ENCODE measurements at regions not wholly inside any gene's neighbourhood (a gene's known extent, or its start where the extent isn't known, plus 50 kb on each side); places are given as distances from the start of the nearest gene placed in this dataset.

DNA sequence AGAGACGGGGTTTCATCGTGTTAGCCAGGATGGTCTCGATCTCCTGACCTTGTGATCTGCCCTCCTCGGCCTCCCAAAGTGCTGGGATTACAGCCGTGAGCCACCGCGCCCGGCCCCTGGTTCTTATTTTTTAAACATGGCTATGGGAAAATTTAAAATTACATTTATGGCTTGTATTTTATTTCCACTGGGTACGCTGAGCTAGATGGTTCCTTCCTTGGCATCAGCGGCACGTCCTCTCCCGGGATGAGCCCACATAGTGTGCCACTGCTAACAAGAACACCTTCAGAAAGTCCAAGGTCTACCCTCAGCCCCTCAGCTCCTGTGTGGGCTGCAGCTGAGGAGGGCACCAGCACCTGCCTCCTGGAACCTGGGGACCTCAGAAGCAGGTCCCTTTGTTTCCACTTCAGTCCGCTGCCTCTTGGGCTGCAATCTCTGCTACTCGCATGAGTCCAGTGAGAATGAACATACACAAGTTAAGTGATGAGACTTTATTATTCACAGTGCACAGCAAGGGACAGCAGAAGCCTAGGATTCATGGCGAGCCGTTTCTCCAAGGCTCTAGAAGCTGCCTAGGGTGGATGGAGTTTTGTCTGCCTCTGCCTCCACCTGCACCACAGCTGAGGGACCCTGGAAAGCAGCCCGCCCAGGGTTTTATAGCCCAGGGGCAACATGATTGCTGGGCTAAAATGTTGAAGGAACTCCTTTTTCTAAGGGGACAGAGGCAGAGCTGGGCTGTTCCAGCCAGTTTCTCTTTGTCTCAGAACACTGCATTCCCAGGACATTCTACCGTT, 107.5 kb upstream of the TEX51 start:
- H3K9me3 ChIP-seq (ENCODE audit: insufficient read depth, low read length) = no peaks in the 10 kb centered on the region
- no peak overlapping the region for H2AFZ ChIP-seq (ENCODE audit: low read depth, low read length)
- H3K4me3 ChIP-seq (ENCODE audit: low read length) = no peak overlapping the region
- no peaks in the 10 kb centered on the region for H4K20me1 ChIP-seq (ENCODE audit: insufficient read depth, low read length)
- H3K36me3 ChIP-seq (replicated peaks; ENCODE audit: low read depth, low read length) = no peaks in the 10 kb centered on the region
- TF ChIP-seq CTCF (IDR thresholded peaks at IDR 0.05; ENCODE audit: low read depth, low read length) (no peak), EZH2phosphoT487 (IDR thresholded peaks at IDR 0.05; ENCODE audit: low read depth) (no peak)
- H3K27ac ChIP-seq (ENCODE audit: low read length) = no peak overlapping the region
- no peak overlapping the region for H3K4me2 ChIP-seq (ENCODE audit: low read length)
- H3K9ac ChIP-seq (ENCODE audit: low read length) = no peak overlapping the region
- no peaks in the 10 kb centered on the region for H3K79me2 ChIP-seq (ENCODE audit: low read length)
- H3K27me3 ChIP-seq (ENCODE audit: low read depth, low read length) = peaks cover 30% of the 10 kb centered on the region
- H3K4me1 ChIP-seq (ENCODE audit: low read length) = peaks cover 4% of the 10 kb centered on the region; the same call in 1 of the 2 replicates

- no peak overlapping the region for H3K9ac ChIP-seq (ENCODE audit: low read length)
- H3K4me2 ChIP-seq (ENCODE audit: low read length) = no peak overlapping the region
- H2AFZ ChIP-seq (ENCODE audit: low read depth, low read length) = no peak overlapping the region
- H4K20me1 ChIP-seq (ENCODE audit: insufficient read depth, low read length) = no peaks in the 10 kb centered on the region
- TF ChIP-seq CTCF (IDR thresholded peaks at IDR 0.05; ENCODE audit: low read depth, low read length) (no peak), EZH2phosphoT487 (IDR thresholded peaks at IDR 0.05; ENCODE audit: low read depth) (no peak)
- no peak overlapping the region for H3K27ac ChIP-seq (ENCODE audit: low read length)
- H3K4me3 ChIP-seq (ENCODE audit: low read length) = no peak overlapping the region
- peaks cover 30% of the 10 kb centered on the region for H3K27me3 ChIP-seq (ENCODE audit: low read depth, low read length)
- H3K79me2 ChIP-seq (ENCODE audit: low read length) = no peaks in the 10 kb centered on the region
- no peaks in the 10 kb centered on the region for H3K9me3 ChIP-seq (ENCODE audit: insufficient read depth, low read length)
- no peaks in the 10 kb centered on the region for H3K36me3 ChIP-seq (replicated peaks; ENCODE audit: low read depth, low read length)
- peaks cover 4% of the 10 kb centered on the region; the same call in 1 of the 2 replicates for H3K4me1 ChIP-seq (ENCODE audit: low read length)
Observed at GRCh38 chr2:126792186-126792585, 106.5 kb upstream of the TEX51 start.

DNA sequence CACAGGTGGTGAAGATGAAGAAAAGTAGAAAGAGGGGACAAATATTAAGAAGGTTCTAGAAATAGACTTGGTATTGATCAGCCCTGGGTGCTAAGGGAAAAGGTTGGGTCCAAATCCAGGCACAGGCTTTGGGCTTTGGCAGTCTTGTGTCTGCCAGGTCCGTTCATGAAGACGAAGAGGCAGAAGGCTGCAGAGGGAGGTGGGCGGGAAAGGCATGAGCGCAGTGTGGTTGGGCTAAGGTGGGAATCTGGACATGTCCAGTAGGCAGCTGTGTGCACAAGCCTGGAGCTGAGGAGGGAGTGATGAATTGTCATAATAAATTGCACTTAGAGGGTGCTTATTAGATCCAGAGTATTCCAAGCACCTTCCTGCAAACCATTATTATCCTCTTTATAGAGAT, 105.7 kb upstream of the TEX51 start:
- Histone ChIP-seq H3K36me3 (replicated peaks; ENCODE audit: low read depth, low read length) (no peaks in the 10 kb centered on the region), H3K4me1 (ENCODE audit: low read length) (peaks cover 4% of the 10 kb centered on the region; the same call in 1 of the 2 replicates), H3K27me3 (ENCODE audit: low read depth, low read length) (peaks cover 30% of the 10 kb centered on the region), H3K4me2 (ENCODE audit: low read length) (no peak overlapping the region), H2AFZ (ENCODE audit: low read depth, low read length) (no peak overlapping the region), H3K79me2 (ENCODE audit: low read length) (no peaks in the 10 kb centered on the region), H4K20me1 (ENCODE audit: insufficient read depth, low read length) (no peaks in the 10 kb centered on the region), H3K27ac (ENCODE audit: low read length) (no peak overlapping the region), H3K9ac (ENCODE audit: low read length) (no peak overlapping the region), H3K4me3 (ENCODE audit: low read length) (no peak overlapping the region), H3K9me3 (ENCODE audit: insufficient read depth, low read length) (no peaks in the 10 kb centered on the region)
- no peak for TF ChIP-seq EZH2phosphoT487 (IDR thresholded peaks at IDR 0.05; ENCODE audit: low read depth)
- TF ChIP-seq CTCF (IDR thresholded peaks at IDR 0.05; ENCODE audit: low read depth, low read length) = no peak

GRCh38 chr2:126793885-126794613, 104.6 kb upstream of the TEX51 start:
- no peaks in the 10 kb centered on the region for H3K79me2 ChIP-seq (ENCODE audit: low read length)
- H3K4me2 ChIP-seq (ENCODE audit: low read length) = no peak overlapping the region
- H3K27me3 ChIP-seq (ENCODE audit: low read depth, low read length) = peaks cover 30% of the 10 kb centered on the region
- H3K9me3 ChIP-seq (ENCODE audit: insufficient read depth, low read length) = no peaks in the 10 kb centered on the region
- H4K20me1 ChIP-seq (ENCODE audit: insufficient read depth, low read length) = no peaks in the 10 kb centered on the region
- no peak overlapping the region for H3K9ac ChIP-seq (ENCODE audit: low read length)
- no peak overlapping the region for H3K4me3 ChIP-seq (ENCODE audit: low read length)
- no peak overlapping the region for H3K27ac ChIP-seq (ENCODE audit: low read length)
- TF ChIP-seq CTCF (IDR thresholded peaks at IDR 0.05; ENCODE audit: low read depth, low read length) (no peak), EZH2phosphoT487 (IDR thresholded peaks at IDR 0.05; ENCODE audit: low read depth) (no peak)
- no peaks in the 10 kb centered on the region for H3K36me3 ChIP-seq (replicated peaks; ENCODE audit: low read depth, low read length)
- no peak overlapping the region for H2AFZ ChIP-seq (ENCODE audit: low read depth, low read length)
- H3K4me1 ChIP-seq (ENCODE audit: low read length) = peaks cover 4% of the 10 kb centered on the region; the same call in 1 of the 2 replicates
